Mucosa of stomach (tissue), 1 donor: ENCODE measurements at regions not wholly inside any gene's neighbourhood (a gene's known extent, or its start where the extent isn't known, plus 50 kb on each side); places are given as distances from the start of the nearest gene placed in this dataset.
"Not testable (repeated sequence)": the region's sequence is repeated elsewhere in the genome, so short reads cannot be mapped to it uniquely, and the experiment has no call there.

Source experiments
- H3K27me3 ChIP-seq: one replicate; pipeline ENCODE4 v1.7.0; 2013; ENCODE audit warnings: mild to moderate bottlenecking, low read length; ENCODE audit not compliant: control insufficient read depth, insufficient read depth
- H3K36me3 ChIP-seq: one replicate; pipeline ENCODE4 v1.7.0; 2013; ENCODE audit warnings: low read length; ENCODE audit not compliant: control insufficient read depth, insufficient read depth
- H3K4me1 ChIP-seq: one replicate; pipeline ENCODE4 v1.7.0; 2013; ENCODE audit warnings: mild to moderate bottlenecking, low read length; ENCODE audit not compliant: control insufficient read depth, insufficient read depth
- H3K4me3 ChIP-seq: one replicate; pipeline ENCODE4 v1.7.0; 2013; ENCODE audit warnings: low read length
- H3K9ac ChIP-seq: one replicate; pipeline ENCODE4 v1.7.0; 2013; ENCODE audit warnings: mild to moderate bottlenecking, low read length, moderate library complexity
- H3K9me3 ChIP-seq: one replicate; pipeline ENCODE4 v1.7.0; 2013; ENCODE audit warnings: mild to moderate bottlenecking, low read length, moderate library complexity; ENCODE audit not compliant: control insufficient read depth
- donor health status: Pancreatic carcinoma.

DNA sequence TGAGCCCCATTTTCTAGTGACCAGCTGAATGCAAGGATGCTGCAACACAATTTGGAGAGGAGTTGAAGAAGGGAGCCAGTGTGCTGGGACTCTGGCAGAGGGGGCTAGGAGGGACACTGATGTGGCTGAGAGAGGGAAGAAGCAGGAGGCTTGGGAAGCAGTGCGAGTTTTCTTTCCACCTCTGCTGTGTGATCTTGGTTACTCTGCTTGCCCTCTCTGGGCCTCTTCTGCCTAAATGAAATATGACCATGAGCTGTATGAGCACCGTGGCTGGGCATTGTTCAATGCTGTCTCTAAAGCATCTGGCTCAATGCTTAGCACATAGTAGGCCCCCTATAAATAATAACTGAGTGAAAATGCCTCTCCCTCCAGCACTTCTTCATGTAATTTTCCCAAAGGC lies 65.3 kb upstream of the PAX7 start:
- Histone ChIP-seq H3K9ac (no peak overlapping the region), H3K36me3 (no peaks in the 10 kb centered on the region), H3K27me3 (peaks cover 12% of the 10 kb centered on the region), H3K4me3 (no peak overlapping the region), H3K4me1 (no peaks in the 10 kb centered on the region), H3K9me3 (no peaks in the 10 kb centered on the region)

DNA sequence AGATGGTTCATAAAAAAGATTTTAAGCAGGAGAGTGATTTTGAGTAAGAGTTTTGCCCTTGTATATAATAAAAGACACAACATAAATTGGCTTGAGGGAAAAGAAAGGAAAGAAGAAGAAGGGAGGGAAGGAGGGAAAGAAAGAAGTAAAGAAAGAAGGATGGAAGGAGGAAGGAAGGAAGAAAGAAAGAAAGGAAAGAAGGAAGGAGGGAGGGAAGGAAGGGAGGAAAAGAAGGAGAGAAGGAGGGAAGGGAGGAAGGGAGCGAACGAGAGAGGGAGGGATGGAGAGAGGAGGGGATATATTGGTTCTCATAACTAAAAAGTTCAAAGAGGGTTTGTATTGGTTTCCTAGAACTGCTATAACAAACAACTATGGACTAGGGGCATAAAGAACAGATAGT lies 62.2 kb upstream of the PAX7 start:
- H3K9me3 ChIP-seq: no peaks in the 10 kb centered on the region
- H3K9ac ChIP-seq: no peak overlapping the region
- H3K4me3 ChIP-seq: no peak overlapping the region
- H3K27me3 ChIP-seq: no peaks in the 10 kb centered on the region
- no peaks in the 10 kb centered on the region for H3K36me3 ChIP-seq
- no peaks in the 10 kb centered on the region for H3K4me1 ChIP-seq

- Histone ChIP-seq H3K9ac (no peak overlapping the region), H3K27me3 (no peaks in the 10 kb centered on the region), H3K4me1 (no peaks in the 10 kb centered on the region), H3K4me3 (no peak overlapping the region), H3K36me3 (no peaks in the 10 kb centered on the region), H3K9me3 (no peaks in the 10 kb centered on the region)
These were observed 61.4 kb upstream of the PAX7 start for GRCh38 chr1:18569251-18569650.

DNA sequence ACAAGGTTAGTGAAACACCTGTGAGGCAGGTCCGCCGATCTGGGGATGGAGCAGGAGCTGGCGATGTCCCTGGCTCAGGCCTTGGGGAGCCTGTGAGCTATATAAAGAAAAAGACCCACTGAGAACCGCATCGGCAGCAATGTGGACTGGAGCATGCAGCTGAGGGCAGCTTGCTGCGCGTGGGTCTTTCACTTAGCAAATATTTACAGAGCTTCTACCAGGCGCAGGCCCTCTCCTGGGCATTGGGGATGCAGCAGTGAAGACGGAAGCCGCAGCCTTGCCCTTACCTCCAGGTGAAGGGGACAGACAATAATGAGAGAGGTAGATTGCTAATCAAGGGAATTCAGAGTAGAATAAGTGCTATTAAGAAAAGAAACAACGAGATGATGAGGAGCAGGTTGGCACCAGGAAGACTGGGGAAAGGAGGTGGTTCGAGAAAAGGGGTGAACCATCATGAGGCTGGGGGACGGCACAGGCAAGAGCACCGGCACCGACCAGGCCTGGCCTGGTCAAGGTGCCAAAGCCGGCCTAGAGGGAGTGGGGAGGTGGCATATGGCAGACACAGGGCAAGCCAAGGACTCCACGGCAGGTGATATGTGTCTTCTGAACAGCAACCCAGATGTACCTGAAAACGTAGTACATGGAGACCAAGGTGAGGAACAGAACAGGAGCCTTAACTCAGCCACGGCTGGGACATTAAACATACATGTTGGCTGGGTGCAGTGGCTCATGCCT lies 60.7 kb upstream of the PAX7 start:
- no peaks in the 10 kb centered on the region for H3K9me3 ChIP-seq
- no peaks in the 10 kb centered on the region for H3K4me1 ChIP-seq
- H3K9ac ChIP-seq: no peak overlapping the region
- H3K36me3 ChIP-seq: no peaks in the 10 kb centered on the region
- H3K27me3 ChIP-seq: peaks cover under 1% of the 10 kb centered on the region
- no peak overlapping the region for H3K4me3 ChIP-seq

DNA sequence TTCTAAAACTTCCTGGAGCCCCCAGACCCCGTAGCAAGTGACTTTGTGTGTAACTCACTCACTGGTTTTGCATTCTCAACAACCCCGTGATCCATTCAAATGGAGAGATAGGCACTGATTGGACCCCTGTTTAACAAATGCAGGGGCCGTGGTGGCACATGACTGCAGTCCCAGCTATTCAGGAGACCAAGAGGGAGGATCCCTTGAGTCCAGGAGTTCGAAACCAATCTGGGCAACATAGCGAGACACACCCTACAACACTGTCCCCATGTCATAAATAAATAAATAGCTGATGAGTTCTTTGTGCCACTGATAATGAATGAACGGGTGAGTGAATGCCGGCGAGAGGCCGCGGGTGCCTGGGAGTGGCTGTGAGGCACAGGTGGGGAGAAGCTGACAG lies 59.4 kb upstream of the PAX7 start:
- H3K27me3 ChIP-seq: peaks cover 9% of the 10 kb centered on the region
- no peaks in the 10 kb centered on the region for H3K36me3 ChIP-seq
- no peaks in the 10 kb centered on the region for H3K9me3 ChIP-seq
- no peak overlapping the region for H3K4me3 ChIP-seq
- H3K4me1 ChIP-seq: no peaks in the 10 kb centered on the region
- no peak overlapping the region for H3K9ac ChIP-seq

- Histone ChIP-seq H3K9me3 (no peaks in the 10 kb centered on the region), H3K36me3 (no peaks in the 10 kb centered on the region), H3K9ac (no peak overlapping the region), H3K4me1 (no peaks in the 10 kb centered on the region), H3K4me3 (no peak overlapping the region), H3K27me3 (peaks cover 9% of the 10 kb centered on the region)
These were observed 58.4 kb upstream of the PAX7 start for GRCh38 chr1:18572022-18572880.

- H3K4me3 ChIP-seq: no peak overlapping the region
- no peak overlapping the region for H3K9ac ChIP-seq
- H3K9me3 ChIP-seq: no peaks in the 10 kb centered on the region
- no peaks in the 10 kb centered on the region for H3K36me3 ChIP-seq
- no peaks in the 10 kb centered on the region for H3K4me1 ChIP-seq
- peaks cover 9% of the 10 kb centered on the region for H3K27me3 ChIP-seq
These were observed 57.5 kb upstream of the PAX7 start for GRCh38 chr1:18573170-18573569.

DNA sequence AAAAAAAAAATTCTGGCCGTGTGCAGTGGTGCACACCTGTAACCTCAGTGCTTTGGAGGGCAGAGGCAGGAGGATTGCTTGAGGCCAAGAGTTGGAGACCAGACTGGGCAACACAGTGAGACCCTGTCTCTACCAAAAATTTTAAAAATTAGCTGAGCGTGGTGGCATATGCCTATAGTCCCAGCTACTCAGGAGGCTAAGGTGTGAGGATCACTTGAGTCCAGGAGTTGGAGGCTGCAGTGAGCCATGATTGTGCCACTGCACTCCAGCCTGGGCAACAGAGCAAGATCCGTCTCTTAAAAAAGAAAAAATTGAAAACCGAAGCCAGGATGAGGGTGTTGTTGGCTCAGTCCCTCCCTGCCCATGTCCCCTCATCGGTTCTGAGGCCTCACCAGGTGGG lies 55.9 kb upstream of the PAX7 start:
- H3K4me1 ChIP-seq: no peaks in the 10 kb centered on the region
- no peaks in the 10 kb centered on the region for H3K9me3 ChIP-seq
- no peak overlapping the region for H3K4me3 ChIP-seq
- no peak overlapping the region for H3K9ac ChIP-seq
- H3K36me3 ChIP-seq: no peaks in the 10 kb centered on the region
- peaks cover 9% of the 10 kb centered on the region for H3K27me3 ChIP-seq

GRCh38 chr1:18575620-18576019 lies 55.0 kb upstream of the PAX7 start:
- Histone ChIP-seq H3K27me3 (peaks cover 9% of the 10 kb centered on the region), H3K36me3 (no peaks in the 10 kb centered on the region), H3K9me3 (no peaks in the 10 kb centered on the region), H3K4me3 (no peak overlapping the region), H3K4me1 (no peaks in the 10 kb centered on the region), H3K9ac (no peak overlapping the region)

DNA sequence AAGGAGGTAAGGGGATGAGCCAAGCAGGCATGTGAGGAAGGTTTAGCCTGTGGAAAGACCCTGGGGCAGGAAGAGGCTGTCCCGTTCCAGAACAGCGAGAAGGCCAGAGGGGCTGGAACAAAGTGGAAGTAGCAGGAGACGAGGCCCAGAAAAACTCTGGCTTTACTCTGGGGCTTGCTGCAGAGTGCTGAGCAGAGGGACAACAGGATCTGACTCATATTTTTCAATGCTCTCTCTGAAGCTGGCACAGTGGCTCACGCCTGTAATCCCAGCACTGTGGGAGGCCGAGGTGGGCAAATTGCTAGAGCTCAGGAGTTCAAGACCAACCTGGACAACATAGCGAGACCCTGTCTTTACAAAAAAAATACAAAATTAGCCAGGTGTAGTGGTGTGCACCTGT lies 52.4 kb upstream of the PAX7 start:
- Histone ChIP-seq H3K9ac (no peak overlapping the region), H3K27me3 (peaks cover 15% of the 10 kb centered on the region), H3K9me3 (no peaks in the 10 kb centered on the region), H3K4me3 (no peak overlapping the region), H3K36me3 (no peaks in the 10 kb centered on the region), H3K4me1 (no peaks in the 10 kb centered on the region)

- not testable (repeated sequence) for H3K36me3 ChIP-seq, H3K4me1 ChIP-seq, H3K9ac ChIP-seq, H3K9me3 ChIP-seq, H3K4me3 ChIP-seq
- peaks cover 15% of the 10 kb centered on the region for H3K27me3 ChIP-seq
These were observed 51.4 kb upstream of the PAX7 start for GRCh38 chr1:18579267-18579666.

GRCh38 chr1:18580047-18580446 lies 50.6 kb upstream of the PAX7 start:
- Histone ChIP-seq H3K9ac (no peak overlapping the region), H3K4me3 (no peak overlapping the region), H3K9me3 (no peaks in the 10 kb centered on the region), H3K27me3 (peaks cover 13% of the 10 kb centered on the region), H3K4me1 (no peaks in the 10 kb centered on the region), H3K36me3 (no peaks in the 10 kb centered on the region)
